H1 (cell line): ENCODE measurements at regions not wholly inside any gene's neighbourhood (a gene's known extent, or its start where the extent isn't known, plus 50 kb on each side); places are given as distances from the start of the nearest gene placed in this dataset.

Source experiments
- CEBPB ChIP-seq: IDR thresholded peaks from 2 replicates; pipeline ENCODE4 v1.6.1; 2012; ENCODE audit warnings: low read depth, low read length
- CTCF ChIP-seq, 3 experiments: IDR thresholded peaks; 1 replicate in 2 of 3; 2 replicates in 1 of 3; pipeline versions ENCODE4 v1.5.1 to v1.6.1; 2011; ENCODE audit warnings: low read length in 3 of 3, mild to moderate bottlenecking in 3 of 3, inconsistent platforms in 2 of 3, low read depth in 1 of 3, moderate library complexity in 1 of 3; ENCODE audit not compliant: insufficient read depth in 1 of 3; ENCODE audit errors: control extremely low read depth in 1 of 3
- HDAC6 ChIP-seq: IDR thresholded peaks from one replicate; pipeline ENCODE4 v1.7.1; 2012; ENCODE audit warnings: low read depth, mild to moderate bottlenecking, inconsistent platforms, low read length, moderate library complexity
- RNF2 ChIP-seq: fragments of 200-900, 300-1000 bp; sonication (generic); IDR thresholded peaks from 2 replicates; pipeline ENCODE4 v1.7.1; 2016; ENCODE audit warnings: borderline replicate concordance, low read depth, mild to moderate bottlenecking, antibody characterized with exemption, low read length; ENCODE audit not compliant: poor library complexity, severe bottlenecking; ENCODE audit errors: missing control alignments
- TF ChIP-seq, protein P1 (sequence below): IDR thresholded peaks from 2 replicates; pipeline ENCODE4 v1.6.1; 2011; ENCODE audit warnings: low read depth, mild to moderate bottlenecking, low read length; ENCODE audit not compliant: insufficient read depth

DNA sequence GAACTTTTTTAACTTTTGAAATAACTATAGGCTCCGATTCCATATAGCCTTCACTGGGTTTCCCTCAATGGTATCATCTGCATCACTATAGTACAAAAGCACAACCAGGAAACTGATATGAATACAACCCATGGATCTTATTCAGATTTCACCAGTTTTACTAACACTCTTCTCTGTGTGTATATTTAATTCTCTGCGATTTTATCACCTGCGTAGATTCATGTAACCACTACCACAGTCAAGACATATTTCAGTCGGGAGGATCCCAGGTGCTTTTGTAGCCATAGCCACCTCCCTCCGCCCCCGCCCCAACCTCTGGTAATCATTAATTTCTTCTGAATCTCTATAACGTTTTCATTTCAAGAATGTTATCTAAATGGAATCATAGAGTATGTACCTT lies 82.8 kb upstream of the C7orf33 start:
- no peak for TF ChIP-seq CTCF (IDR thresholded peaks at IDR 0.05; ENCODE audit: control extremely low read depth in 1 of 3, insufficient read depth in 1 of 3, low read depth in 1 of 3, low read length in 3 of 3)
- no peak for TF ChIP-seq CEBPB
- no peak for TF ChIP-seq RNF2
- TF ChIP-seq, protein P1, sequence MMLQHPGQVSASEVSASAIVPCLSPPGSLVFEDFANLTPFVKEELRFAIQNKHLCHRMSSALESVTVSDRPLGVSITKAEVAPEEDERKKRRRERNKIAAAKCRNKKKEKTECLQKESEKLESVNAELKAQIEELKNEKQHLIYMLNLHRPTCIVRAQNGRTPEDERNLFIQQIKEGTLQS = no peak
- no peak for TF ChIP-seq HDAC6
